ENCODE measurements at regions not wholly inside any gene's neighbourhood (a gene's known extent, or its start where the extent isn't known, plus 50 kb on each side); places are given as distances from the start of the nearest gene placed in this dataset.

DNA sequence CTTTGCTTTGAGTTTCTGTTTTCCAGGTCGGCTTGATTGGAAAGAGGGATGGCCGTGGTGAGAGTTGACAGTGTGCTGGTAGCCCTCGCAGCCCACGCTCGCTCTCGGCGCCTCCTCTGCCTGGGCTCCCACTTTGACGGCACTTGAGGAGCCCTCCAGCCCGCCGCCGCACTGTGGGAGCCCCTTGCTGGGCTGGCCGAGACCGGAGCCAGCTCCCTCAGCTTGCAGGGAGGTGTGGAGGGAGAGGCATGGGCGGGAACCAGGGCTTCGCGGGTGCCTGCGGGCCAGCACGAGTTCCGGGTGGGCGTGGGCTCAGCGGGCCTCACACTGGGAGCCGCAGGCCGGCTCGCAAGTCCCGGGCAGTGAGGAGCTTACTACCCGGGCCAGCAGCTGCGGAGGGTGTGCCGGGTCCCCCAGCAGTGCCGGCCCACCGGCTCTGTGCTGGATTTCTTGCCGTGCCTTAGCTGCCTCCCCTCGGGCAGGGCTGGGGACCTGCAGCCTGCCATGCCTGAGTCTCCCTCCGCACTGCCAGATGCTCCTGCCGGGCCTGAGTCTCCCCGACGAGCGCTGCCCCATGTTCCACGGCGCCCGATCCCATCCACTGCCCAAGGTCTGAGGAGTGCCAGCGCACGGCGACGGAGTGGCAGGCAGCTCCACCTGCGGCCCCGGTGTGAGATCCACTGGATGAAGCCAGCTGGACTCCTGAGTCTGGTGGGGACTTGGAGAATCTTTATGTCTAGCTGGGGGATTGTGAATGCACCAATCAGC lies 166.4 kb upstream of the FAT1 start:
- DNase-seq = no peak

DNA sequence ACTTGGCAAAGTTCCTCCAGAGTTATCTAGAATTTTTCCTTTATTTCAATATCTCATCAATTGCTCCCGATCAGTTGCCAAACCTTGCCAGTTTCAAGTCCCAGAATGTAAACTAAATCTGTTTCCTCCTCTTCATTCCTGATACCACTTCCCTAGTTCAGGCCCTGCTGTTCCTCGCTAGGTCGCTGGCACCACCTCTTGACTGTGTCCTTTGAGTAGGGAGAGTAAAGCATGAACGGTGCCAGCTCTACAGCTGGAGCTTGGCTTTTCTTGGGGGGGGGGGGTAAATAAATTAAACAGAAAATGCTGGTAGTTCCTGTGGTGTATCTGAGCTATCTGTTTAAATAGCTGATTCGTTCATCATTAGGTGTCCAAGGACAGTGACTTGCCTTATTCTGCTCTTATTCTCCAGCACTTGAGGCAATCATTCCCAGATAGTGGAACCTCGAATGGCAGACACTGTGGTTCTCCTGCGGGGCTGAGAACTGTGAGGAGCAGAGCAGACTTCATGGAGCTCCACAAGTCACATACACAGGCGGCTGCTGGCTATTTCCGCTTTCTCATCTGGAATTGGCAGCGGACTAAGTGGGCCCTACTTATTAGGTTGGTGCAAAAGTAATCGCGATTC lies 168.3 kb upstream of the FAT1 start:
- no peak for DNase-seq

DNA sequence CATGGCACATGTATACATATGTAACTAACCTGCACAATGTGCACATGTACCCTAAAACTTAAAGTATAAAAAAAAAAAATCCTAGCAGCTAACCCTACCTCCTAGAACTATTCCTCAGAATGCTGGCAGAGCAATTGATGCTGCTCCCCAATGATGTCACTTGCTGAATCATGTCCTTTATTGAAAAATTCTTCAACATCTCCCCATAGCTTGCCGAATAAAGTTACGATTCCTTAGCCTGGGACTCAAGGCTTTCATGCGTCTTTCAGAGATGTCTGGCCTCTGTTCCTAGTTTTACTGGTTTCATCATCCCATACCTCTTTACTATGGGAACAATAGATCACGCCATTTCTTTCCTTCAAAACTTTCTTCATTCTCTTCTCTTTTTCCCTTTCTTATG lies 174.7 kb upstream of the FAT1 start:
- DNase-seq = no peak

DNA sequence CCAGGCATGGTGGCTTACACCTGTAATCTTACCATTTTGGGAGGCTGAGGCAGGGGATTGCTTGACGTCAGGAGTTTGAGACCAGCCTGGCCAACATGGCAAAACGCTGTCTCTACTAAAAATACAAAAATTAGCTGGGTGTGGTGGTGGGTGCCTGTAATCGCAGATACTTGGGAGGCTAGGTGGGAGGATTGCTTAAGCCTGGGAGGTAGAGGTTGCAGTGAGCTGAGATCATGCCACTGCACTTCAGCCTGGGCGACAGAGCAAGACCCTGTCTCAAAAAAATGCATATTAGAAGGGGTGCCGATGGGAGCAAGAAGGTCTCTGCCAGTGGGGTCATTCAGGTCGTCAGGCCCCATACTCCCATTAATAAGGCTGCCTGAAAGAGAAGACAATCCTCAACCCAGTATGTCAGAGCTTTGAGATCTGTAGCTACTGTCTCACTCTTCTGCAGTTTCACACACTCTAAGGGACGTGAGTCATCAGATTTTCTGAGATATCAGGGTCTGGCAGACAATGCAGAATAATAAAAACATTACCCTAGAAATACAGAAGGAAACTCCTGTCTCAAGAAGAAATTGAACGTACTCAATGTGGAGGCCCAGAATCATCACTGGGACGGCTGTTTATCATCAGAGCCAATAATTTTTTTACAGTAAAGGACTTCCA lies 176.7 kb upstream of the FAT1 start:
- no peak for DNase-seq

DNA sequence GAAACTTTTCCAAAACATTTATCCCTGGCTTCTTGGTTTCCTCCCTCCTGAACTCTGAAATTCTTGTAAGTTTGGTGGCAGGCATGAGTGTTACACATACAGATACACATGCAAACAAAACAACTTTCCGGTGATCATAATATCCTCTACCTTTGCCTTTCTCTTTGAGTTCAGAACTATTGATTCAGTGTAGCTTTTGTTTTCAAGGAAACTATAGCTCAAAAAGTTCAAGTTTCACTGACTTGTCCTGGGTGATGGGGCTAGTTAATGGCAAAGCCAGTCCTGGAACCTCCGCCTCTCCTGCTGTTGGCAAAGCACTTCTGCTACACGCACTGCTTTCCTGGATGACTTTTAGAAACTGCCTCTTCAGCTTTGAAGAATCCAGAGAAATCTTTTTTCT lies 177.3 kb upstream of the FAT1 start:
- DNase-seq = no peak

DNA sequence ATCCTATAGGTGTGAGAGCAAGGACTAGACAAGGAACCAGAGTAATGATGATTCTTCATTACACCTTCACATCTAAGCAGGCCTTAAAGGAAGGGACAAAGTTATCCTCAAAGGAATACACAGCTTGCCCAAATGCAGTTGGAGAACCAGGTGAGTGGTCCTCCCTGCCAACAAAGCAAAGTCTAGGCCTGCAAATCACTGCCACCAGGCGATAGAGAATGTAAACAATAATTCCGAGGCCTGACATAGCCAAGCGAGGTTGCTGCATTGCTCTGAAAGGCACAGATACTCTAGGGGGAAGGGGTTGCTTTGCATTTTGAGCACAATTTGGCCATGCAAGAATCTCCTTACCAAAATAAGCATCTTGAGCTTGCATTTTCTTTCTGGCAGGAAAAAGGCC lies 178.2 kb upstream of the FAT1 start:
- no peak for DNase-seq

DNA sequence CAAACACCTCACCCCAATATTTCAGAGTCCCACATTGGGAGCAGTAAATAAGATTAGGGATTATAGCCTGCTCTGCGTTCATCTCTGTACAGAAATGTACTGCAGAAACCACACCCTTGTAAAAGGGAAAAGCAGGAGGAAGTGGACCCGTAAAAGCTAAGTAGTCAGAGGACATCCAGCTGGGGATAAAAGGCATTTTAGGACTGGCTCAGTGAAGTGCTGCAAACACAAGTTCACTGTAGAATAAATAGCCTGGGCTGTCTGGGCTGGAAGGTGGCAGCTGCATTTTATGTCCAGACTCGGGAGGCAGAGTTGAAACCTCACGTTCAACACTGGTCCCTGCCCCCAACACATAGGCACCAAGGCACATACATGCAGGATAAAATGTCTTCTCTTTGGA lies 178.7 kb upstream of the FAT1 start:
- no peak for DNase-seq

DNA sequence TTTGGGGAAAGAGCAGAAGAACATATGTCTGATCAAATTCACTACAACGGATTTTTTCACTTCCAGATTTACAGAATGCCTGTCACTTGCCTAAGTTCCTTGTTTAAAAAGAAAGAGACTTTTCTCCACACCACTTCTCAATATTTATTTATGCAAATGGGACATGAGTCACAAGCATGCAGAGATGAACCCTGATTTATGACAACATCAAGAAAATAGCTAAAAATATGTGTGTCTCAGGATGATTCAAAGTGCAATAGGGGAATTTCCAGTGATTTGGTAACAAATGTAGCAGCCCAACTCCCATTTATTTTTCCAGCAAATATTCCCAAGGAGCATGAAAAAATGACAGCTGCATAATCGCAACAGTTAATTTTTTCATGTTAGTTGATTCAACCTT lies 180.4 kb upstream of the FAT1 start:
- no peak for DNase-seq

DNA sequence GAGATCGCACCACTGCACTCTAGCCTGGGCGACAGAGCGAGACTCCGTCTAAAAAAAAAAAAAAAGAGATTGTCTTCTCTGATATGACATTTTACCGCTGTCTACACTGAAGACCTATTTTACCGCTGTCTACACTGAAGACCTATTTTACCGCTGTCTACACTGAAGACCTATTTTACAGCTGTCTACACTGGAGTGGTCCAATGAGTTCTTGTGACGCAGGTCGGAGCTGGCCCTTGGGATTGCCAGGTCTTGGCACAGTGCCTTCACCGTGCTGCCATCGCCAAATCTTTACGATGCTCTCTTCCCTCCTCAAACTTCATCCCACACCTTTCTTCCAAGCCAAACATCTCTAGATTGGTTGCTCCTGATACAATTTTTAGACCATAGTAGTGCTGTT lies 183.1 kb upstream of the FAT1 start:
- DNase-seq = no peak

DNA sequence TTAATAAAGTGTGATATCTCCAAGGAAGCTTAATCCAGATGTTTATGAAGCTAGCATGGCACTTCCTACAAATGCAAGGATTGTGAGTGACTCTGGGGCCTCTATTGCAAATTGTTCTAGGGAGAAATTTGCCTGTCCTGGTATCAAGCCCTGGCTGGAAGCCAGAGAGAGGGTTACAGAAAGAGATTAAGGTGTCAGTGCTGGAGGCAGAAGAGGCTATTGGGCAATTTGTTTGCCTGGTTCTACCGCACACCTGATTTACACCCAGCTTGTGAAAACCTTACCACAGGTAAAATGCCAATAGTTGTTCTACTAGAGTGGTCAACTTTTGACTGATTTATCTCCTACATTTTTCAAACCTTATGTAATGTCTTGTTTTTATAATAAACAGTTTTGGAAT lies 186.7 kb upstream of the FAT1 start:
- no peak for DNase-seq

DNA sequence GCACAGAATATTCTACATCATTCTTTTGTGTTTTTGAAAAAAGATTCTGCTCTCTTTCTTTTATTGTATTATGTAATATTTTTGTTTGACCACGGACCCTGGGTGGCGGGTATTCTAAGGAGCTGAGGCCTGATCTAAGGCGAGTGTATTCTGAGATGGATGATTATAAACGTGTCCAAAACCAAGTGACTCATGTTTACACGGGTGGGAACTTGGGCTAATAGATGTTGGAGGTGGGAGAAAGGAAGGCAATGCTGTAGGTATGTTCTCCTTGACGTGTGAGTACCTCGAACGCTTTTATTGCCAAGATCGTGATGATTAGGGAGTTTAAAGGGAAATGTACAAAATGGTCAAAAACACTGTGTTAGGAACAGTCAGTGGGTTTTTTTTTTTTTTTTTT lies 188.9 kb upstream of the FAT1 start:
- DNase-seq = no peak

DNA sequence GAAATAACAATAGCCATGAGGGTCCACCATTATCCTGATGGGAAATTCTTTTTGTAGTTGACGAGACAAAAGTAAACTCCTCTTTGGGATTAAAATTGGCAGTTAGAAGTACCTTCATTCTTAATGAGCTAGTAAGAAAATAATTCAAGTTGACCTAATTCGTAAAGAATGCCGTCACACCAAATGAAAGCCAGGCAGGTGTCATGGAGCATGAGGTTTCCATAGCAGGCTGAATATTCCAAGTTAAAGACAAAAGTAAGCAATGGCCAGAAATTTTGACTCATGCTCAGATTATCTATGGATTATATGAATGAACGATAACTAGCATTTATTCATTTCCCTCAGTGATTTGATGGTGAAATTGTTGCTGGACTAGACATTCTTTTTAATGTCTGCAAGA lies 192.2 kb upstream of the FAT1 start:
- no peak for DNase-seq

DNA sequence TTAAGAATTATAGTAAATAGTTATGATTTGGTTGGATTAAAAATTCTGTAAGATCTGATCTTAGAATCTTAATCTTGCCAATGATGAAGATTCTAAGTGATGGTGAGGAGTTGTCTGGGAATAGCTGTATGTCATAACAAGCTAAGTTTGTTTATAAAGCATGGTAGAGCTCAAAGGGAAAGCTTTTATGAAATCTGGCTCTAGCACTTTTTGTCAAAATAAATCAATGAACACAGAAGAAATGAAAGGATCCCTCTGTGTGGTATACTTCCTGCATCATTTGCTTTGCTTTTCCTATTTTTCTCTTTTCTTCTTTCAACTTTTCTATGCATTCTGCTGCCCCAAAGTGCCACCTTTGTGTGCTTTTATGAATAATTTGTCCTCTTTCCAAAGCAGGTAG lies 193.5 kb upstream of the FAT1 start:
- no peak for DNase-seq

DNA sequence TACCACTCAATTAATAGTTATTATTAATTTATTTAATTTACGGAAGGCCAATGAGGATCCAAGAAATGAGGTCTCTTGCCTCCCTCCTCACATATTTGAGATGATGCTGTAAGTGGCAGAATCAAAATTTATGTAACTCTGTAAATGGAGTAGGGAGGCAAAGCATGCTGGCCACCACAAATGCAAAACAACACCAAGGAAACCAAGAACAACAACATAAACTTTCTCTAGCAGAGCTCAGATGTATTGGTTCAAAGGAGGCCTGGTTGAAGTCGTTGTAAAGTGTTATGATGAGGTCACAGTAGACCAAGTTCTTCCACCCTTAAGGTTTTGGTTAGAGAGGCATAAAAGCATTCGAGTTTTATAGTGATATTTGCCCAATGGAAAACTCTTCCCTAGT lies 194.8 kb upstream of the FAT1 start:
- no peak for DNase-seq

DNA sequence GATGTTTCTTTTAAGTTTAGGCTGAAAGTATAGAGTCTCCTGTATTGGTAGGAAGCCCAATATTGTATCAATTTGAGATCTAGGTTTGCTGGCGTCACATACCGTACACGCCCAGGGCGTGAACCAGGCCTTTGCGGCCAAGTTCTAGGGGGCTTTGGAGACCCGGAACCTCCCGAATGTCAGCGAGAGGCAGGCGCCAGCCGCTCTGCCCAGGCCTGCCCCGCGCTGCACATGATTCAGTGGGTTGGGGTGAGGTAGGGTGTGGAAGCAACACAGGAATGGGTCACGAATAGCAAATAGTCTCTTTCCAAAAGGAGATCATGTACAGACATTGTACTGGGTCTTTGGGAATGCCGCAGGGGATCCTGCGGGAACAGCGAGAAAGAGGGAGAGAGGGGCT lies 195.7 kb upstream of the FAT1 start:
- DNase-seq = no peak

DNA sequence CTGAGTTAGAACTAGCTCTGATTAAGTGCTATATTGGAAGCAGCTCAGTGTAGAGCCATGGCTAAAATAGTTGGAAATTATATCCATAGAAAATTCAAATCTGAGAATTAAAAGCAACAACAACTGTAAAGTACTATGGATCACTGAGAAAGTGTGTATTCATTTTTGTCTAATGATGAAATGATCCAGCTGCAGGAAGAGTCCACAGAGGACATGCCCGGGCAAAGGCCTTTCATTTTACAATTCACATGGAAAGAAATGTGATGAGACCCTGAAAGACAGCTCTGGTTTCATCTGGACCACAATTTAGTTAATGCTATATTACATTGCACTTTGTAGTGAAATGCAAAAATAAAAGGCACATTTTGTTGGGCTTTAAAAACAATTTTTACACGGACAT lies 196.8 kb upstream of the FAT1 start:
- no peak for DNase-seq

DNA sequence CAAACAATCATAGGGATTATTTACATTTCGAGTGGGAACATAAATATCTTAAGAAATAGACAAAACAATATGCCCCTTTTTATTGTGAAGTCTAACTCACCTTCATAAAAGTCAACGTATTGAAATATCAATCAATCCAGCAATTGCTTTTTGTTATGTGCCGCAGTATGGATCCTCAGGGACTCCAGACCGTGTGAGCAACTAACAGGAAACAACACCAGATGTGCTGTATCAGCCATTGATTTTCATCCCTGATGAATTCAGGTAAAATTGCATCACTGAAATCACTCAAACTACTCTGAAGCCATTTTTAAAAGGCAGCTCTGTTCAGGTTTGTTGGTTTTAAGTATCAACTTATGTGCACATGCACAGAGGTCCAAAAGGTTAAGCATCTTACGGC lies 197.3 kb upstream of the FAT1 start:
- DNase-seq = no peak

DNA sequence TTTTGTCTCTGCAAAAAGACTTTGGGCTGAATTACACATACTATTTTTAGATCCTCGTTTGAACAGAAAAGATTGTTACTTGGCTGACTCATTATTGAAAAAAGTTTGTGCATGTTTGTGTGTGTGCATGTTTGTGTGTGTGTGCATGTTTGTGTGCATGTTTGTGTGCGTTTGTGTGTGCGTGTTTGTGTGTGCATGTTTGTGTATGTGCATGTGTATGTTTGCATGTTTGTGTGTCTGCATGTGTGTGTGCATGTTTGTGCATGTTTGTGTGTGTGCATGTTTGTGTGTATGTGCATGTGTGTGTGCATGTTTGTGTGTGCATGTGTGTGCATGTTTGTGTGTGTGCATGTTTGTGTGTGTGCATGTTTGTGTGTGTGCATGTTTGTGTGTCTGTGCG lies 201.1 kb upstream of the FAT1 start:
- DNase-seq = no peak

DNA sequence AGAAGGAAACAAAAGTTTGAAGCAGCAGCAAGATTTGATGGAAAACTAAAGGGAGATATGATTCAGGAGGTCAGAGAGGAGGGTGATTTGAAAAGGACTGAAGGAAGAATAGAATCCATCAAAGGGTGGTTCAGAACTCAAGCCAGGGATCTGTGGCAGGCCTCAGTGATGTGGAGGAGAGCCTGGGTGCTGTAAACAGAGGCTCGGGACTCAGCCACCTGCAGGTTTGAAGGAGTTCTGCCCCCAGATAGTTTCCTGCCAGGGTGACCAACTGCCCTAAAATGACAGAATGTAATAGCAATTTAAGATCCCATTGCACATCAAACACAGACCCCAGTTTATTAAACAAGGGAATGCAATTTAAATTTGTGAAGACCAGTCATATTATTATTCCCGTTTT lies 204.0 kb upstream of the FAT1 start:
- no peak for DNase-seq

DNA sequence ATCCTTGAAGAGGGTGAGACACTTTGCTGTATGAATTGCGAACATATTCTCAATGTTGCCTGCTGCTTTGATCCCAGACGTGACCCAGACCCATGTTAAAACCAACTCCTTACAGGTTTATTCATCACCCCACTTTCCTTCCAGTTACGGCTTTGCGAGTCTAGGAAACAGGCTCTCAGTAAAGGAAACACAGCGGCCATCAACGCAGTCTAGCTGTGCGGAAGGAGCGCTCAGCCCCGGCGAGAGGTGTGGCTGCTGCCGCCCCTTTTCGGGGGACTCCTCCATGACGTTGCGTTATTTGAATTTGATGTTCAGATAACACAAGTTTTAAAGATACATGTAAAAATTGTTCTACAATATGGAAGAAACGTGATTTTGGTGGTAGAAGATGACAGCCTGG lies 206.4 kb upstream of the FAT1 start:
- no peak for DNase-seq

DNA sequence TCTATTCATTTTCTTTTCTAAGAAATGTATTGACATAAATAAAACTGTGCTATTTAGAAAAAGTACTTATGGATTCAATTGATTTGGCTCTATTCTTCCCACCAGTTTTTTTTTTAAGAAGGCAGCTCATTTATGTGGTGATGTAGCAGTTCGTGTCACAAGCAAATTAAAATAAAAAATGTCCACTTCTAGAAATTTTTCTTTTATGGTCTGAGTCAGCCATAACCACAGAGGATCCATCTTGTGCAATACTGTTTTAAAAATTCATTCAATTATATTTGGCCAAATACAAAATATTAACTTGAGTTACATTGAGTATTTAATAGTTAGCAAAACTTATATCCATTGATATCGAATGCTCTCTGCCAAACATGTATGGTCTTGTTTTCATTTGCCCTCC lies 207.9 kb upstream of the FAT1 start:
- DNase-seq = no peak

DNA sequence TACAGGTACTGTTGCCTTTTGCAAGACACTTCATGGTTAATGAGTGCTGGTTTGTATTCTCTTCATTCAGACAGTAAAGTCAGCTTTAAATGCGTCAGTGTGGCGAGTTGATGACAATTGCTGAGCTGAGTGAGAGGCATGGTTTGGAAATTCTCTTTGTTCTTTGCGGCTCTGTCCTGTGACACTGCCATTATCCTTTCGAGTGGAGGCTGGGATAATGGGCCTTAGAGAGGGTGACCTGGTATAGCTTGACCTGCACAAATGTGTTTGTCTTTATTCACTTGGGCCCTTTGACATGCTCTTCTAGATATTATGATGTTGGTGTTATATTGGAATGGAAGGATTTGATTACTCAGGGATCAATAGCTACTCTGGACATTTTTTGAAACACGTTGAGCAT lies 208.5 kb upstream of the FAT1 start:
- DNase-seq = no peak

DNA sequence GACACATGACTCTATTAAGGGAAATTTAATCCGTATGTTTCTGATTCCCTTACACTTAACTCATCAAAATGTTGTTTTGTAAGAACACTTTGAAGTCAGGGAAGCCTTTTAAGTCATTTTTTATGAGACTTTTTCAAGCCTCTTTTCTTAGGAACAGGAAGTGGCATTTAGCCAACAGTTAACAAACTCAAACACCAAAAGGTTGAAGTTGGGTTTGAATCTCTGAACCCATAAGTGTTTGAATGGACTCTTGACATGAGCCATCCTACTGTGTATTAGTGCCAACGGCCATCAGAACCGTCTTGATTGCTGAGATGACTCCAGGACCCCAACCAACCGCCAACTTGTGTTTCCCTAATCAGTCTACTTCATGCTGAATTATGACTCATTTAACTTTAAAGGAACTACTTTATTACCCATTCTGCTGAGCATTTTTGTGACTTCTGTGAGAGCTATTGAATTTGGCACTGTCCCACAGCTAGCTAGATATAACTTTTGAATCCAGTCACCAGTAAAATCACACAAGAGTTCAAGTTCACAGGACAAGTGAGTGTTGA lies 209.1 kb upstream of the FAT1 start:
- DNase-seq = no peak

DNA sequence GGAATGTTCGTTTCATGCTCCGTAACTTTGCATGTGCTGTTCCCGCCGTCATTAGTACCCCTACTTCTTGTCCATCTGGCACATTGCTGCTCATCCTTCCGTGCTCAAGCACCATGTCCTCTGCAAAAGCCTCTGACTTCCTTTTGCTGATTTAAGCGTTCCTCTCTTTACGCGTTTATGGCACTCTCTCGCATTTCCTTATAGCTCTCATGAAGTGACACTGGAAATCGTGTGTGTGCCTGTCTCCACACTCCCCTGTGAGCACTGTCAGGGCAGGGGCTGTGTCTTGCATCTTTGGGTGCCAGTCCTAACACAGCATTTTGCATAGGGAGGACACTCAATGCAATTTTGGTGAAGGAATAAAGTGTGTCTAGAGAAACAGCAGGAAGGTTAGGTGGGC lies 210.6 kb upstream of the FAT1 start:
- no peak for DNase-seq

All from NCI-H1436 treated with DMSO at 0.1 percent for 48 hours (cell line).